ENCODE measurements at regions not wholly inside any gene's neighbourhood (a gene's known extent, or its start where the extent isn't known, plus 50 kb on each side); places are given as distances from the start of the nearest gene placed in this dataset.

- intact Hi-C loops (cut with micrococcal nuclease), result no loop called here
- Mint-ChIP-seq H3K27me3 (ENCODE audit: insufficient read depth, unreplicated experiment) (no peaks in the 10 kb centered on the region), H3K4me1 (ENCODE audit: insufficient read depth, unreplicated experiment) (no peaks in the 10 kb centered on the region), H3K36me3 (ENCODE audit: insufficient read depth, unreplicated experiment) (no peaks in the 10 kb centered on the region), H3K27ac (ENCODE audit: low read depth, unreplicated experiment) (no peak overlapping the region), H3K4me3 (ENCODE audit: unreplicated experiment) (no peak overlapping the region), H3K9me3 (ENCODE audit: unreplicated experiment) (no peaks in the 10 kb centered on the region)
- ChIA-PET CTCF (no interaction called here), POLR2A (no interaction called here)
- DNase-seq (ENCODE audit: unreplicated experiment), result no peak
- BruUV-seq (replicated peaks), result no TSS peak
- TF ChIP-seq CTCF (IDR thresholded peaks at IDR 0.05; ENCODE audit: unreplicated experiment), result no peak
Measured at GRCh38 chr4:181757910-181758660, 485.1 kb upstream of the TENM3 start.

- no peak overlapping the region for H3K4me3 Mint-ChIP-seq (ENCODE audit: unreplicated experiment)
- H3K9me3 Mint-ChIP-seq (ENCODE audit: unreplicated experiment), result no peaks in the 10 kb centered on the region
- POLR2A ChIA-PET, result no interaction called here
- H3K27ac Mint-ChIP-seq (ENCODE audit: low read depth, unreplicated experiment), result no peak overlapping the region
- no peaks in the 10 kb centered on the region for H3K4me1 Mint-ChIP-seq (ENCODE audit: insufficient read depth, unreplicated experiment)
- CTCF ChIA-PET, result no interaction called here
- H3K36me3 Mint-ChIP-seq (ENCODE audit: insufficient read depth, unreplicated experiment), result no peaks in the 10 kb centered on the region
- DNase-seq (ENCODE audit: unreplicated experiment), result no peak
- H3K27me3 Mint-ChIP-seq (ENCODE audit: insufficient read depth, unreplicated experiment), result no peaks in the 10 kb centered on the region
- no TSS peak for BruUV-seq (replicated peaks)
- intact Hi-C loops (cut with micrococcal nuclease), result no loop called here
- no peak for TF ChIP-seq CTCF (IDR thresholded peaks at IDR 0.05; ENCODE audit: unreplicated experiment)
Measured at GRCh38 chr4:181760560-181760959, 482.6 kb upstream of the TENM3 start.

- peak; percentile 11 for DNase-seq (ENCODE audit: unreplicated experiment)
- Mint-ChIP-seq H3K4me3 (ENCODE audit: unreplicated experiment) (no peak overlapping the region), H3K27ac (ENCODE audit: low read depth, unreplicated experiment) (no peak overlapping the region), H3K4me1 (ENCODE audit: insufficient read depth, unreplicated experiment) (no peaks in the 10 kb centered on the region), H3K9me3 (ENCODE audit: unreplicated experiment) (no peaks in the 10 kb centered on the region), H3K27me3 (ENCODE audit: insufficient read depth, unreplicated experiment) (no peaks in the 10 kb centered on the region), H3K36me3 (ENCODE audit: insufficient read depth, unreplicated experiment) (no peaks in the 10 kb centered on the region)
- no peak for TF ChIP-seq CTCF (IDR thresholded peaks at IDR 0.05; ENCODE audit: unreplicated experiment)
- POLR2A ChIA-PET, result no interaction called here
- BruUV-seq (replicated peaks), result no TSS peak
- intact Hi-C loops (cut with micrococcal nuclease), result no loop called here
- CTCF ChIA-PET, result no interaction called here
Measured at GRCh38 chr4:181761156-181761555, 482.0 kb upstream of the TENM3 start.

- H3K9me3 Mint-ChIP-seq (ENCODE audit: unreplicated experiment), result no peaks in the 10 kb centered on the region
- intact Hi-C loops (cut with micrococcal nuclease), result no loop called here
Measured at GRCh38 chr4:181766061-181766548, 477.1 kb upstream of the TENM3 start.

More at GRCh38 chr4:181766061-181766548, 477.1 kb upstream of the TENM3 start:
- ChIA-PET POLR2A (no interaction called here), CTCF (interaction anchor here (0.8 kb wide), 1 partner anchor 238 kb away, joined by 3 read pairs; no protein-coding TSS in a partner anchor)
- Mint-ChIP-seq H3K36me3 (ENCODE audit: insufficient read depth, unreplicated experiment) (no peaks in the 10 kb centered on the region), H3K4me1 (ENCODE audit: insufficient read depth, unreplicated experiment) (no peaks in the 10 kb centered on the region), H3K27me3 (ENCODE audit: insufficient read depth, unreplicated experiment) (no peaks in the 10 kb centered on the region), H3K27ac (ENCODE audit: low read depth, unreplicated experiment) (no peak overlapping the region), H3K4me3 (ENCODE audit: unreplicated experiment) (no peak overlapping the region)
- no TSS peak for BruUV-seq (replicated peaks)
- no peak for DNase-seq (ENCODE audit: unreplicated experiment)
- no peak for TF ChIP-seq CTCF (IDR thresholded peaks at IDR 0.05; ENCODE audit: unreplicated experiment)
